H9 (cell line): ENCODE measurements at regions not wholly inside any gene's neighbourhood (a gene's known extent, or its start where the extent isn't known, plus 50 kb on each side); places are given as distances from the start of the nearest gene placed in this dataset.

Experiments used
- DNase-seq: peaks from one replicate; pipeline ENCODE4 v3.0.0-alpha.2; 2017
- H2AFZ ChIP-seq: one replicate; pipeline ENCODE4 v1.6.1; 2013; ENCODE audit warnings: mild to moderate bottlenecking, low read length, control low read depth, moderate library complexity
- H2AK5ac ChIP-seq: 2 replicates; pipeline ENCODE4 v1.6.1; 2013; ENCODE audit warnings: low read length, control low read depth, mixed read lengths; ENCODE audit not compliant: insufficient read length
- H2BK120ac ChIP-seq: one replicate; pipeline ENCODE4 v1.6.1; 2013; ENCODE audit warnings: low read depth, mild to moderate bottlenecking, low read length, control low read depth, inconsistent platforms; ENCODE audit not compliant: poor library complexity, severe bottlenecking
- H2BK12ac ChIP-seq: 2 replicates; pipeline ENCODE4 v1.6.1; 2013; ENCODE audit warnings: low read length, control low read depth, mixed read lengths, low read depth; ENCODE audit not compliant: insufficient read length
- H2BK15ac ChIP-seq: 2 replicates; pipeline ENCODE4 v1.6.1; 2013; ENCODE audit warnings: low read depth, low read length, control low read depth
- H2BK20ac ChIP-seq: one replicate; pipeline ENCODE4 v1.6.1; 2013; ENCODE audit warnings: low read depth, mild to moderate bottlenecking, low read length, control low read depth, inconsistent platforms; ENCODE audit not compliant: poor library complexity, severe bottlenecking
- H2BK5ac ChIP-seq: 2 replicates; pipeline ENCODE4 v1.6.1; 2013; ENCODE audit warnings: low read length, control low read depth, mixed read lengths; ENCODE audit not compliant: insufficient read length
- H3K14ac ChIP-seq: 2 replicates; pipeline ENCODE4 v1.6.1; 2013; ENCODE audit warnings: low read length, control low read depth; ENCODE audit not compliant: insufficient read depth
- H3K18ac ChIP-seq: 2 replicates; pipeline ENCODE4 v1.6.1; 2013; ENCODE audit warnings: low read depth, mild to moderate bottlenecking, mixed read lengths, low read length, control low read depth; ENCODE audit not compliant: insufficient read length
- H3K23ac ChIP-seq: 2 replicates; pipeline ENCODE4 v1.6.1; 2013; ENCODE audit warnings: low read length, control low read depth, mixed read lengths, low read depth; ENCODE audit not compliant: insufficient read length
- H3K23me2 ChIP-seq: 2 replicates; pipeline ENCODE4 v1.6.1; 2013; ENCODE audit warnings: low read depth, mild to moderate bottlenecking, mixed read lengths, low read length, control low read depth; ENCODE audit not compliant: insufficient read length, poor library complexity, severe bottlenecking
- H3K27ac ChIP-seq: 2 replicates; pipeline ENCODE4 v1.5.1; 2013; ENCODE audit warnings: low read length, control low read depth, mixed read lengths, low read depth; ENCODE audit not compliant: insufficient read length
- H3K27me3 ChIP-seq: 2 replicates; pipeline ENCODE4 v1.6.1; 2013; ENCODE audit warnings: low read length, control low read depth, inconsistent platforms; ENCODE audit not compliant: insufficient read depth
- H3K4ac ChIP-seq: 2 replicates; pipeline ENCODE4 v1.6.1; 2013; ENCODE audit warnings: low read depth, mild to moderate bottlenecking, control low read depth, inconsistent platforms, low read length, moderate library complexity
- H3K4me1 ChIP-seq: 2 replicates; pipeline ENCODE4 v1.6.1; 2013; ENCODE audit warnings: low read length, control low read depth, inconsistent platforms; ENCODE audit not compliant: insufficient read depth
- H3K4me2 ChIP-seq: 2 replicates; pipeline ENCODE4 v1.6.1; 2013; ENCODE audit warnings: low read length, control low read depth, mixed read lengths; ENCODE audit not compliant: insufficient read length, insufficient read depth
- H3K56ac ChIP-seq: 2 replicates; pipeline ENCODE4 v1.6.1; 2013; ENCODE audit warnings: low read depth, mild to moderate bottlenecking, mixed read lengths, low read length, control low read depth; ENCODE audit not compliant: insufficient read length
- H3K79me1 ChIP-seq: 2 replicates; pipeline ENCODE4 v1.6.1; 2013; ENCODE audit warnings: low read depth, mild to moderate bottlenecking, moderate library complexity, low read length, control low read depth, inconsistent platforms; ENCODE audit not compliant: insufficient read depth, poor library complexity, severe bottlenecking
- H3K79me2 ChIP-seq: 2 replicates; pipeline ENCODE4 v1.6.1; 2013; ENCODE audit warnings: low read length, control low read depth, inconsistent platforms; ENCODE audit not compliant: insufficient read depth
- H3K9ac ChIP-seq: 2 replicates; pipeline ENCODE4 v1.6.1; 2013; ENCODE audit warnings: low read length, control low read depth, mixed read lengths; ENCODE audit not compliant: insufficient read length; ENCODE audit errors: extremely low read depth
- H3K9me3 ChIP-seq: one replicate; pipeline ENCODE4 v1.6.1; 2013; ENCODE audit warnings: low read depth, low read length, inconsistent platforms; ENCODE audit not compliant: control insufficient read depth
- H3T11ph ChIP-seq: one replicate; pipeline ENCODE4 v1.6.1; 2013; ENCODE audit warnings: mild to moderate bottlenecking, low read length, control low read depth, inconsistent platforms
- H4K20me1 ChIP-seq: one replicate; pipeline ENCODE4 v1.6.1; 2013; ENCODE audit not compliant: control insufficient read depth, insufficient read length, insufficient read depth
- H4K5ac ChIP-seq: 2 replicates; pipeline ENCODE4 v1.6.1; 2013; ENCODE audit warnings: low read depth, mild to moderate bottlenecking, mixed read lengths, low read length, control low read depth; ENCODE audit not compliant: insufficient read length
- H4K8ac ChIP-seq: replicated peaks from 2 replicates; pipeline ENCODE4 v1.6.1; 2013; ENCODE audit warnings: low read length, control low read depth, mixed read lengths, low read depth; ENCODE audit not compliant: insufficient read length
- H4K91ac ChIP-seq: 2 replicates; pipeline ENCODE4 v1.6.1; 2013; ENCODE audit warnings: low read depth, mild to moderate bottlenecking, moderate library complexity, mixed read lengths, low read length, control low read depth; ENCODE audit not compliant: insufficient read length
- H3K27ac Mint-ChIP-seq, 3 experiments: 2 replicates in 2 of 3; 3 replicates in 1 of 3; pipeline ENCODE4 v1.8.0; 2020 to 2021; ENCODE audit warnings: mixed read lengths in 3 of 3, mild to moderate bottlenecking in 1 of 3, moderate library complexity in 1 of 3
- H3K27me3 Mint-ChIP-seq: 2 replicates; pipeline ENCODE4 v1.8.0; 2021; ENCODE audit warnings: low read depth, mild to moderate bottlenecking, moderate library complexity, mixed read lengths
- H3K36me3 Mint-ChIP-seq, 3 experiments: 2 replicates in 2 of 3; 3 replicates in 1 of 3; pipeline ENCODE4 v1.8.0; 2020 to 2021; ENCODE audit warnings: low read depth in 3 of 3, mixed read lengths in 3 of 3; ENCODE audit not compliant: insufficient read depth in 1 of 3
- H3K4me1 Mint-ChIP-seq, 2 experiments: 2 replicates each; pipeline ENCODE4 v1.8.0; 2020; ENCODE audit warnings: mixed read lengths in 2 of 2
- H3K4me3 Mint-ChIP-seq, 2 experiments: 2 replicates in 1 of 2; 3 replicates in 1 of 2; pipeline ENCODE4 v1.8.0; 2020 to 2021; ENCODE audit warnings: mild to moderate bottlenecking in 2 of 2, mixed read lengths in 2 of 2, moderate library complexity in 1 of 2
- H3K9me3 Mint-ChIP-seq, 2 experiments: 2 replicates in 1 of 2; 3 replicates in 1 of 2; pipeline ENCODE4 v1.8.0; 2020; ENCODE audit warnings: mild to moderate bottlenecking in 2 of 2, mixed read lengths in 2 of 2, moderate library complexity in 1 of 2
- WGBS: extraction: QIAGEN DNeasy Blood & Tissue Kit; methylation state at CpG from one replicate; pipeline ENCODE4 v1.1.7; 2013; ENCODE audit warnings: missing lambda C conversion rate, low lambda C conversion rate, mixed read lengths; ENCODE audit not compliant: insufficient read length; ENCODE audit errors: extremely low coverage; 5-methylcytosine and 5-hydroxymethylcytosine counted together
- TF ChIP-seq, protein P1 (sequence below): fragments of 200-600 bp; sonication (generic); conservative IDR thresholded peaks from 3 replicates; pipeline ENCODE4 v1.8.0; 2021; ENCODE audit warnings: antibody characterized with exemption, mild to moderate bottlenecking

- Mint-ChIP-seq H3K27ac (no peak overlapping the region), H3K27me3 (no peaks in the 10 kb centered on the region), H3K4me1 (peaks cover 0 to 8% of the 10 kb centered on the region in 2 experiments; a peak in 2 of 4 replicates), H3K4me3 (no peak overlapping the region), H3K36me3 (no peaks in the 10 kb centered on the region), H3K9me3 (no peaks in the 10 kb centered on the region)
- H3K27me3 ChIP-seq = no peaks in the 10 kb centered on the region
- H3K4ac ChIP-seq = no peak overlapping the region
- no peak overlapping the region for H4K91ac ChIP-seq
- no peak overlapping the region for H3K23ac ChIP-seq
- H2BK20ac ChIP-seq = no peak overlapping the region
- no peaks in the 10 kb centered on the region for H4K20me1 ChIP-seq
- no peaks in the 10 kb centered on the region for H3K9me3 ChIP-seq
- H2BK12ac ChIP-seq = no peak overlapping the region
- no peak overlapping the region for H4K8ac ChIP-seq
- no peak overlapping the region for H2BK15ac ChIP-seq
- no peak overlapping the region for H2AK5ac ChIP-seq
- no peaks in the 10 kb centered on the region for H3K79me2 ChIP-seq
- TF ChIP-seq, protein P1, sequence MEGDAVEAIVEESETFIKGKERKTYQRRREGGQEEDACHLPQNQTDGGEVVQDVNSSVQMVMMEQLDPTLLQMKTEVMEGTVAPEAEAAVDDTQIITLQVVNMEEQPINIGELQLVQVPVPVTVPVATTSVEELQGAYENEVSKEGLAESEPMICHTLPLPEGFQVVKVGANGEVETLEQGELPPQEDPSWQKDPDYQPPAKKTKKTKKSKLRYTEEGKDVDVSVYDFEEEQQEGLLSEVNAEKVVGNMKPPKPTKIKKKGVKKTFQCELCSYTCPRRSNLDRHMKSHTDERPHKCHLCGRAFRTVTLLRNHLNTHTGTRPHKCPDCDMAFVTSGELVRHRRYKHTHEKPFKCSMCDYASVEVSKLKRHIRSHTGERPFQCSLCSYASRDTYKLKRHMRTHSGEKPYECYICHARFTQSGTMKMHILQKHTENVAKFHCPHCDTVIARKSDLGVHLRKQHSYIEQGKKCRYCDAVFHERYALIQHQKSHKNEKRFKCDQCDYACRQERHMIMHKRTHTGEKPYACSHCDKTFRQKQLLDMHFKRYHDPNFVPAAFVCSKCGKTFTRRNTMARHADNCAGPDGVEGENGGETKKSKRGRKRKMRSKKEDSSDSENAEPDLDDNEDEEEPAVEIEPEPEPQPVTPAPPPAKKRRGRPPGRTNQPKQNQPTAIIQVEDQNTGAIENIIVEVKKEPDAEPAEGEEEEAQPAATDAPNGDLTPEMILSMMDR = no peak
- no CpG with 5 or more reads among the region's 3 CpGs for WGBS
- H3K14ac ChIP-seq = no peak overlapping the region
- DNase-seq = no peak
- no peak overlapping the region for H3K4me2 ChIP-seq
- no peaks in the 10 kb centered on the region for H3K4me1 ChIP-seq
- H2AFZ ChIP-seq = no peak overlapping the region
- H2BK120ac ChIP-seq = no peak overlapping the region
- no peak overlapping the region for H3K9ac ChIP-seq
- no peak overlapping the region for H4K5ac ChIP-seq
- no peak overlapping the region for H3K18ac ChIP-seq
- H3T11ph ChIP-seq = no peak overlapping the region
- H2BK5ac ChIP-seq = no peak overlapping the region
- no peak overlapping the region for H3K56ac ChIP-seq
- H3K27ac ChIP-seq = no peak overlapping the region
- no peaks in the 10 kb centered on the region for H3K23me2 ChIP-seq
- H3K79me1 ChIP-seq = no peaks in the 10 kb centered on the region
Observed at GRCh38 chr4:137370206-137370633, 162.1 kb downstream of the PCDH18 start.
